Liver (tissue), 8 donors: ENCODE measurements at regions not wholly inside any gene's neighbourhood (a gene's known extent, or its start where the extent isn't known, plus 50 kb on each side); places are given as distances from the start of the nearest gene placed in this dataset.
A peak's percentile ranks its signal among the peaks of the same experiment; 100 is the strongest.

Experiments
- DNase-seq: peaks from one replicate; pipeline ENCODE4 v3.0.0-alpha.2; 2017; ENCODE audit warnings: low spot score
- H3K27ac ChIP-seq, 2 donors: one replicate each; pipeline ENCODE4 v1.7.0; 2013; ENCODE audit warnings: inconsistent platforms in 2 of 2, low read length in 2 of 2, control low read depth in 1 of 2, low read depth in 1 of 2, mild to moderate bottlenecking in 1 of 2
- H3K27me3 ChIP-seq, 4 donors: one replicate each; pipeline versions ENCODE4 v1.6.1 to v1.7.0; 2013; ENCODE audit warnings: low read length in 3 of 4, inconsistent platforms in 1 of 4, mild to moderate bottlenecking in 1 of 4, moderate library complexity in 1 of 4; ENCODE audit not compliant: control insufficient read depth in 4 of 4, insufficient read depth in 4 of 4
- H3K36me3 ChIP-seq, 4 donors: one replicate each; pipeline versions ENCODE4 v1.6.1 to v1.7.0; 2013; ENCODE audit warnings: low read length in 3 of 4, mild to moderate bottlenecking in 3 of 4, low read depth in 1 of 4, moderate library complexity in 1 of 4; ENCODE audit not compliant: control insufficient read depth in 4 of 4, insufficient read depth in 3 of 4
- H3K4me1 ChIP-seq, 4 donors: one replicate each; pipeline versions ENCODE4 v1.6.1 to v1.7.0; 2013; ENCODE audit warnings: low read length in 3 of 4, mild to moderate bottlenecking in 3 of 4, moderate library complexity in 1 of 4; ENCODE audit not compliant: control insufficient read depth in 4 of 4, insufficient read depth in 4 of 4
- H3K4me3 ChIP-seq, 3 donors: one replicate each; pipeline versions ENCODE4 v1.6.1 to v1.7.0; 2013; ENCODE audit warnings: low read length in 3 of 3, control low read depth in 1 of 3, low read depth in 1 of 3, mild to moderate bottlenecking in 1 of 3
- H3K9ac ChIP-seq, 2 donors: one replicate each; pipeline ENCODE4 v1.7.0; 2013; ENCODE audit warnings: low read length in 2 of 2, mild to moderate bottlenecking in 2 of 2, moderate library complexity in 2 of 2, control low read depth in 1 of 2, low read depth in 1 of 2
- H3K9me3 ChIP-seq, 4 donors: one replicate each; pipeline versions ENCODE4 v1.6.1 to v1.7.0; 2013; ENCODE audit warnings: low read length in 3 of 4; ENCODE audit not compliant: control insufficient read depth in 4 of 4
- CTCF ChIP-seq: fragments of 150-350 bp; IDR thresholded peaks from 2 replicates; pipeline ENCODE4 v1.5.1; 2017; ENCODE audit warnings: improper control_type of control experiment, low read depth, low read length; ENCODE audit not compliant: missing input control
- EGR1 ChIP-seq, 2 donors: IDR thresholded peaks; 2 replicates each; pipeline ENCODE4 v1.6.1; 2016 to 2018; ENCODE audit warnings: antibody characterized with exemption in 2 of 2, low read depth in 2 of 2
- GABPA ChIP-seq, 2 donors: IDR thresholded peaks in 1 of 2; conservative IDR thresholded peaks in 1 of 2; 2 replicates each; pipeline ENCODE4 v1.6.1; 2016; ENCODE audit warnings: antibody characterized with exemption in 2 of 2, mild to moderate bottlenecking in 1 of 2, moderate library complexity in 1 of 2
- HNF4A ChIP-seq, 2 donors: conservative IDR thresholded peaks; 2 replicates each; pipeline ENCODE4 v1.6.1; 2016; ENCODE audit warnings: antibody characterized with exemption in 2 of 2, mild to moderate bottlenecking in 2 of 2
- HNF4G ChIP-seq: IDR thresholded peaks from 2 replicates; pipeline ENCODE4 v1.6.1; 2016; ENCODE audit warnings: antibody characterized with exemption
- MAX ChIP-seq: IDR thresholded peaks from 2 replicates; pipeline ENCODE4 v1.6.1; 2016; ENCODE audit warnings: antibody characterized with exemption
- NR2F2 ChIP-seq: IDR thresholded peaks from 2 replicates; pipeline ENCODE4 v1.6.1; 2016; ENCODE audit warnings: antibody characterized with exemption
- RAD21 ChIP-seq, 2 donors: IDR thresholded peaks; 2 replicates each; pipeline ENCODE4 v1.6.1; 2016; ENCODE audit warnings: antibody characterized with exemption in 2 of 2, mild to moderate bottlenecking in 2 of 2
- RXRA ChIP-seq, 2 donors: IDR thresholded peaks; 2 replicates each; pipeline ENCODE4 v1.6.1; 2017 to 2018; ENCODE audit warnings: antibody characterized with exemption in 2 of 2, mild to moderate bottlenecking in 1 of 2
- SP1 ChIP-seq: IDR thresholded peaks from 2 replicates; pipeline ENCODE4 v1.6.1; 2018; ENCODE audit warnings: antibody characterized with exemption, mild to moderate bottlenecking
- YY1 ChIP-seq: IDR thresholded peaks from 2 replicates; pipeline ENCODE4 v1.6.1; 2016; ENCODE audit warnings: antibody characterized with exemption, mild to moderate bottlenecking
- WGBS: extraction: QIAGEN DNeasy Blood & Tissue Kit; methylation state at CpG from one replicate; pipeline ENCODE4 v1.1.7; 2013; 5-methylcytosine and 5-hydroxymethylcytosine counted together
- donor health status: healthy.
- donor health status: healthy.
- donor health status: healthy.
- donor health status: healthy.
- donor health status: healthy.

GRCh38 chr6:18532139-18532538, 145.0 kb downstream of the RNF144B start (continued):
- TF ChIP-seq MAX (no peak), GABPA (IDR thresholded peaks at IDR 0.05 in 1 of 2, conservative IDR thresholded peaks at IDR 0.05 in 1 of 2) (no peak), RAD21 (IDR thresholded peaks at IDR 0.05) (no peak), SP1 (no peak)

GRCh38 chr6:18533793-18534192, 146.6 kb downstream of the RNF144B start:
- Histone ChIP-seq H3K9ac (no peak overlapping the region), H3K9me3 (no peaks in the 10 kb centered on the region), H3K36me3 (no peaks in the 10 kb centered on the region), H3K4me1 (no peaks in the 10 kb centered on the region), H3K27me3 (no peaks in the 10 kb centered on the region), H3K4me3 (no peak overlapping the region), H3K27ac (no peak overlapping the region)
- WGBS: 53% methylated on average over 5 of the region's 5 CpGs
- no peak for TF ChIP-seq RAD21 (IDR thresholded peaks at IDR 0.05)
- no peak for TF ChIP-seq HNF4G
- no peak for TF ChIP-seq EGR1 (IDR thresholded peaks at IDR 0.05; ENCODE audit: low read depth in 2 of 2)
- TF ChIP-seq YY1: no peak
- TF ChIP-seq RXRA (IDR thresholded peaks at IDR 0.05): no peak
- no peak for DNase-seq

GRCh38 chr6:18536591-18537055, 149.5 kb downstream of the RNF144B start:
- Histone ChIP-seq H3K36me3 (no peaks in the 10 kb centered on the region), H3K9ac (no peak overlapping the region), H3K4me1 (no peaks in the 10 kb centered on the region), H3K9me3 (no peaks in the 10 kb centered on the region), H3K27ac (no peak overlapping the region), H3K27me3 (no peaks in the 10 kb centered on the region), H3K4me3 (no peak overlapping the region)
- DNase-seq: no peak
- WGBS: 60% methylated on average over 6 of the region's 6 CpGs
- no peak for TF ChIP-seq NR2F2
- TF ChIP-seq RXRA (IDR thresholded peaks at IDR 0.05): peak; percentile 8 to 41
- peak; percentile 43 to 76 for TF ChIP-seq HNF4A (conservative IDR thresholded peaks at IDR 0.05)

- DNase-seq: no peak
- 88% methylated on average over 3 of the region's 3 CpGs for WGBS
- Histone ChIP-seq H3K9me3 (no peaks in the 10 kb centered on the region), H3K27me3 (no peaks in the 10 kb centered on the region), H3K36me3 (no peaks in the 10 kb centered on the region), H3K9ac (no peak overlapping the region), H3K4me3 (no peak overlapping the region), H3K27ac (no peak overlapping the region), H3K4me1 (no peaks in the 10 kb centered on the region)
- TF ChIP-seq CTCF (no peak), RXRA (IDR thresholded peaks at IDR 0.05) (no peak), SP1 (no peak)
Measured at GRCh38 chr6:18538315-18538714, 151.2 kb downstream of the RNF144B start.
